GM21576 (cell line): ENCODE measurements at regions not wholly inside any gene's neighbourhood (a gene's known extent, or its start where the extent isn't known, plus 50 kb on each side); places are given as distances from the start of the nearest gene placed in this dataset.
"Not testable (repeated sequence)": the region's sequence is repeated elsewhere in the genome, so short reads cannot be mapped to it uniquely, and the experiment has no call there.

ENCODE experiments used
- ATAC-seq: cut with Tn5 transposase; IDR thresholded peaks from one replicate; pipeline ENCODE4 v1.9.1; 2021; ENCODE audit warnings: mild to moderate bottlenecking, moderate library complexity; ENCODE audit not compliant: unreplicated experiment

DNA sequence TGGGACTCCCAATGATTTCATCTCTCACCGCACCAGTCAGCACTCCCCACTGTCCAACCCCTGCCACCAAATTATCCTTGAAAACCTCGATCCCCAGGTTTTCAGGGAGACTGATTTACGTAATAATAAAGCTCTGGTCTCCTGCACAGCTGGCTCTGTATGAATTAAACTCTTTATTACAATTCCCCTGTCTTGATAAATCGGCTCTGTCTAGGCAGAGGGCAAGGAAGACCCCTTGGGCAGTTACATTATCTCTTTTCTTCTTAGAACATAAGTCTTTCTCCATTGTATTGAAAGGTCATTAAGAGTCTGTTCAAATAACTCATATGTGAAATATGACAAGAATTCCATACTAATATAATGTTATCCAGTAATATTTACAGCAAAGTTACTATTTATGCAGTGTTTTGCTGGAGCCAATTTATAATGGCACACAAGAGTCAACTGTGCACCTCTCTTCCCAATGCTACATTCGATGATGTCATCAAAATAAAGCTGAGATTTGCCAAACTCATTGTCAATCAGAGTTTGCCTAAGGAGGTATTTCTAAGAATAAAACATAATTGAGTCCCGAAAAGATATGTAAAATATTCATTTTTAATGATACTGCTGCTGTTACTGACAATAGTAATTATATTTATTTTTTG lies 1297.2 kb upstream of the LRRTM3 start:
- no peak for ATAC-seq

DNA sequence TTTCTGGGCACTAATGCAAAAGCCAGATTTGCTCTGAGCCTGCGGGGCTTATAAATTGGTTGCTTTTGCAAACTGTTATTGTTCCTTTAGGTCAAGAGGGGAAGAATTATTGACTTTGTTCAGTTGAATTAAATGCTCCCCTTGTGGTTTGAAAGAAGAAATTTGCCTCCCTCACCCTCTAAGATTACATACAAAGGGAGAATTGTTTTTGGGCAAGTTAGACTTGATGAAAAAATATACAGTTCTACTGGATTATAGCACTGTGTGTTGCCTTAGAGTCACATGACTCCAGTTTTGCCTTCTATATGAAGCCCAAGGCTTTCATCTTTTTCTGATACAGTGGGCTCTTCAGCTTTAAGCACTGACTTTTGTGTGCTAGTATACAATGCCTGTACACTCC lies 1265.8 kb upstream of the LRRTM3 start:
- no peak for ATAC-seq

DNA sequence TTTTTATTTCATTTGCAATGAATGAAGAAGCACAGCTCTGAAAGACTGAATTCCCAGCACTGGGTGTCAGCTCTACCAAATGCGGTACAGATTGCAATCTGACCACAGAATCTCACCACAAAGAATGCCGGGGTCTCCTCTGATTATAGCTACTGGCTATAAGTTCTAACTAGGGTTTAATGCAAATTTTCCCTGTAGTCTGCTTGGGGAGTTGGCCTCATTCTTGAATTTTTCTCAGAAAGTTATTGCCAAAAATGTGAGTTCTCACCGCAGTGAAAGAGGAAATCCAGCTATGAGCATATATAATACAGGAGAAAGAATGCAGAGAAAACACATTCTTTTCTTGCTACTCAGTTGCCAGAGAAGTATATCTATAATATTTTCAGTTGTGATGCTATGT lies 1255.7 kb upstream of the LRRTM3 start:
- ATAC-seq: no peak

DNA sequence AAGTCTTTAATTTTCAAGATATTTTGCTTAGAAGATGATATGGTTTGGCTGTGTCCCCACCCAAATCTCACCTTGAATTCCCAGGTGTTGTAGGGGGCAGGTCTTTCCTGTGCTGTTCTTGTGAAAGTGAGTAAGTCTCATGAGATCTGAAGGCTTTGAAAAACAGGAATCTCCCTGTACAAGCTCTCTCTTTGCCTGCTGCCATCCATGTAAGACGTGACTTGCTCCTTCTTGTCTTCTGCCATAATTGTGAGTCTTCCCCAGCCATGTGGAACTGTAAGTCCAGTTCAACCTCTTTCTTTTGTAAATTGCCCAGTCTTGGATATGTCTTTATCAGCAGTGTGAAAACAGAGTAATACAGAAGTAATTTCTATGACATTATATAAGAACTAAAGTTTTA lies 1255.2 kb upstream of the LRRTM3 start:
- not testable (repeated sequence) for ATAC-seq

DNA sequence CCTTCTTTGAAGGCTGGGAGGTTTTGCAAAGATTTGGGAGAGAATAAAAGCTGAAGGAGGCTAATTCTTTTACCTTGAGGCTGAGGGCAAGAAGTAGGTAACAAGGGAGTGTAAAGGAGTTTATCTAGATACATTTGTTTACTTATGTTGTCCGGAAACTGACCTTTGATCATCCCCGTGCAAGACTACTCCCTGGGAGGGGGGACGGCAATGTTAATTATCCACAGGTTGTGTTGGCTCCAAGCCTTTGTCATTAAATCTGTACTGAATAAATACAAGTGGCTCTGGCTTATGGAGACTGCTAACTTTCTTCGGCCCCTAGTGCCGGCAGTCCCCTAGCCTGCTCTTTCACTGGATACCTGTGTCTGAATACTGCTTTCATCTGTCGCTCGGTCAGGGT lies 1250.6 kb upstream of the LRRTM3 start:
- ATAC-seq: no peak

DNA sequence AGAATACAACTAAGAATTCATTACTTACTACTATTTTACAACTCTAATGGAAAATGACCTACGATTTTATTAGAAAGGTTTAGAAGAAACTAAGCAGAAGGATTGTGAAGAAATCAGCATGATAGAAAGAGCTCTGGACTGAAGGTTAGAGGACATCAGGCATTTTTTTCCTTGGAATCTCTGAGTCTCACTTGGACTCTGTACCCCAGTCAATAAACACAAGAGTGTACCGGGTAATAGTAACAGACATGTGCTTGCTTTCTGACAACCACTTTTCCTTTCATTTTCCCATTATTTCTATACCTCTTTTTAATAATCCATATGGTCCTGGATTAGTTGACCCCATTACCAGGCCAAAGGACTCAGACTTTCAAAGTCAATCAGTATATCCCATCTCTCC lies 1240.9 kb upstream of the LRRTM3 start:
- ATAC-seq: no peak

DNA sequence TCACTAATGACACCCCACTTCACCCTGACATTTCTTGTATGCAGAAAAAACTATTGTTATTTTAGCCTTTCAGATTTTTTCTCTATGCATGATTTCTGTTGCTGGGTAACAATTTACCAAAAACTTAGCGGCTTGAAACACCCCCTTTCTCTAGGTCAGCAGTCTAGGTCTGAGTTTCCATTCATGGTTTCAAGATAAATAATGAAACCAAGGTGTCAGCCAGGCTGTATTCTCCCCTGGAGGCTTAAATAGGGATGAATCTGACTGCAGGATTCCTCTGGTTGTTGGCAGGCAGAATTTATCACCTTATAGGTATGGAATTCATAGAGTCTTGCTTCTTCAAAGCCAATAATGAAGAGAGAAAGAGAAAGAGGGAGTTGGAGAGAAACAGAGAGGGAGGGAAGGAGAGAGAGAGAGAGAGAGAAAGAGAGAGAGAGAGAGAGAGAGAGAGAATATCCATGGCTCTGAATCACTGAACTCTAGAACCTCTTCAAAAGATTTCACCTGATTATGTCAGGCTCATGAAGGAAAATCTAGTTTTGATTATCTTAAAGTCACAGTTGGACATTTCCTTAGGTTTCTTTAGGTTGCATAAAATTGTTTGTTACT lies 1224.6 kb upstream of the LRRTM3 start:
- ATAC-seq: no peak

DNA sequence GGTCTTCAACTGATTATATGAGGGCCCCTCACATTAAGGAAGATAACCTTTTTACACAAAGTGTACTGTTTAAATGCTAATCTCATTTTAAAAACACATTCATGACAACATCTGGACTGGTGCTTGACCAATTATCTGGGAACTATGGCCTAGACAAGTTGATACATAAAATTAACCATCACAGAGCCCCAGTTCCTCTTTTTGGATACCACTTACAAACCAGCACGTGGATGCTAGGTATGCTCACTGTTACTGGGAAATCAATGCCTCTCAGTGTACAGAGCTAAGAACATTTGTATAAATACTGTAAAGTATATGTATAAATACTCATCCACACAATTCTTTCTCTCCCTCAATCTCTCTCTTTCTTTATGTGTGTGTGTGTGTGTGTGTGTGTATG lies 1217.8 kb upstream of the LRRTM3 start:
- ATAC-seq: no peak

DNA sequence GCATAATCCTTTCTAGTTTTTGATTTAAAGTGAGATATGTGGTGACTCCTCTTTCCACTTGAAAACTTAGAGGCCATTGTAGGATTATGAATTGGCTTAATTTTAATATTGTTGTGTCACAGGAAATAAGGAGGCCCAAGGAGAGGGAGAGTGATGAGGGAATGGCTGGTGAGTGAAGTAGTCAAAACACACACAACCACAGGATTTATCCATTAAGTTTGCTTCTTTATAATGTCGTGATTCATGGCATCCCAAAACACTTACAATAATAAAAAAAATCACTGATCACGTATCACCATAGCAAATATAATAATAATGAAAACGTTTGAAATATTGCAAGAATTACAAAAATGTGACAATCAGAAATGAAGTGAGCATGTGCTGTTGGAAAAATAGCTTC lies 1215.5 kb upstream of the LRRTM3 start:
- no peak for ATAC-seq

DNA sequence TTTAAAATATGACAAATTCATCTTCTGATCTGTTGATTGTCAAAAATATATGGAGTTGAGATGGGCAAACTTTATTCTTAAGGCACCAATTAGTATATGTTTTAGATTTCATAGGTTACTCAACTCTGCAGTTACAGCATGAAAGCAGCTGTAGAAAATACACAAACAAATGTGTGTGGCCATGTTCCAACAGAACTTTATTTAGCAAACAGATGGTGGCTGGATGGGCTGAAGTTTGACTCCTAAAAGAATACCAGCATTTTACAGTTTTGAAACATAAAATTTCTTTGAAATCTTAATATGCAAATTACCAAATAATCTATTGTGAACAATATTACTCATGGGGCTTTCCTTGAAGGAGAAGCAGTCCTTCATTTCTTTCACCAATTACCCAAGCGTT lies 1206.0 kb upstream of the LRRTM3 start:
- ATAC-seq: no peak

DNA sequence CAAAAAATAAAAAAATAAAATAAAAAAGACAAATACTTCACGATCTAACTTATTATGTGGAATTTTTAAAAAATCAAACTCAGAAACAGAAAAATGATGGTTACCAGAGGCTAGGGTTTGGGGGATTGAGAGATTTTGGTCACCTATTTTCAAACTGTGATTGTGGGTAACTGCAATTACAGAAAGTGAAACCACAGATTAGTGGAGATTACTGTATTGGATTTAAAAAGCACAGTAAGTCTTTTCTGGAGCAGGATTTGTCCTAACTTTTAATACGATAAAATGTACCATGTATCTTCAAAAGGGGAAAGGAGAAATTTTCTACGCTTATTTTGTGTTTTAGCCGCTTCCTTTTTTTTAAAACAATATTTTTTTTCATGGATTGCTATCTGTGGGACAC lies 1204.9 kb upstream of the LRRTM3 start:
- ATAC-seq: no peak

DNA sequence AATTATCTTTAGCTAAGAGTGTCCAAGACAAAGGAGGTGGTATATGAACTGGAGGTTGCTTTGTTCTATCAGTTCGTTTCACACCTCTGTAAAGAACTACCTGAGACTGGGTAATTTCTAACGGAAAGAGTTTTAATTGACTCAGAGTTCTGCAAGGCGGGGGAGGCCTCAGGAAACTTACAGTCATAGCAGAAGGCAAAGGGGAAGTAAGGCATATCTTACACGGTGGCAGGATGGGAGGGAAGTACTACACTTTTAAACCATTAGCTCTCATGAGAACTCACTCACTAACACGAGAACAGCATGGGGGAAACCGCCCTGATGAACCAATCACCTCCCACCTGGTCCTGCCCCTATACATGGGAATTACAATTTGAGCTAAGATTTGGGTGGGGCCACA lies 1202.3 kb upstream of the LRRTM3 start:
- ATAC-seq: no peak

DNA sequence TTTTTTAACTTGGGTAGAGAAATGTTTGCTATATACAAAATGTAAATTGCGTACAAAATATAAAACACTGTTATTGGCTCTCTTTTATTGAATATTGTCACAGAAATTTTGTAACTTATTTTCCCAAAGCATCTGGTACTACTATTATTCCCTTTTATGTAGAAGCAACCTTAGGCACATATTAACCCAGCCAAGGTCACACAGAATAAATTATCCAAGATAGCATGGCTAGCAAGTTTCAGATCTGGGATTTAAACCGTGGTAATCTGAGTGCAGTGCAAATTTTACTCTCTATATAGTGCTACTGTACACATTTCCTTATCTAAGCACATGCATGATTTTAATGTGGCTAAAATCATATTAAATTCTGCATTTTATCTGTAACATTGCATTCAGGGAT lies 1190.5 kb upstream of the LRRTM3 start:
- no peak for ATAC-seq

DNA sequence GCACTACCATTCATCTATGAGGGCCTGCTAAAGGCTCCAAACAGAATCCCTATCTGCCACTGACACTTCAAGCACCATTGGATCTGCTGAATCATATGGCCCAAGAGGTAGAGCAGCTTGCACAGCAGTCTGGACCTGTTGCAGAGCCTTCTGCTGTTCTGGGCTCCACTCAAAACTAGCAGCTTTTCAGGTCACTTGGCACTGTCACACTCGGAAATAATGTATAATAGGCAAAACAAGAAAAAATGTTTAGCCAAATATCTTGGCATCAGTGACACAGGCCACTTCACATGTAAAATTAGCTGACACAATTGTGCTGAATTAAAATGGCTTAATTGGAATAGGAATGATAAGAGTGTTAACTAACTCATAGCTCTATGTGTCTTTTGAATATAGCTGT lies 1182.9 kb upstream of the LRRTM3 start:
- no peak for ATAC-seq

DNA sequence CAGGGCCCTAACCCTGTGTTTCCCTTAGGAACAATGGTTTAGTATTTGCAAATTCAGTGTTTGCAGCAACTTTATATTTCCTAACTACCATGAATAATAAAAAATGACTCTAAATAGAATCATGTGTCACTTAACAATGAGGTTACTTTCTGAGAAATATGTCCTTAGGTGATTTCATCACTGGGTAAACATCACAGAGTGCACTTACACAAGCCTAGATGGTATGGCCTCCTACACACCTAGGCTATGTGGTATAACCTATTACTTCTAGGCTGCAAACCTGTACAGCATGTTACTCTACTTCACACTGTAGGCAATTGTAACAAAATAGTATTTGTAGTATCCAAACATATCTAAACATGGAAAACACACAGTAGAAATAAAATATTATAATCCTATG lies 1174.6 kb upstream of the LRRTM3 start:
- no peak for ATAC-seq

DNA sequence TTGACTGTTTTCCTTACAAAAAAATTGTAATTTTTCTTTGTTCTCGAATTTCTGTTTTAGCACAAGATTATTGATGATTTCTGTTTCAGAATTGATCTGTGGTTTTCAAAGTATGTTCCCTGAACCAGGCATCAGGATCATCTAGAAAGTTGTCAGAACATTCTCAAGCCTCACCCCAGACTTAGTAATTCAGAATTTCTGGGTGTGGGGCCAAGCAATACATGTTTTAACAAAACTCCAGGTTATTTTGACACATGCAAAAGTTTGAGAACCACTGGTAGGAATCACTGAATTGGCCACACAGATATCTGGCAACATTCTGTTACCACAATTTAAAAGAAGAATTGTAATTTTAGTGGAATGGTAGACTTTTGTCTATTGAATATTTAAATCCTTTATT lies 1173.9 kb upstream of the LRRTM3 start:
- no peak for ATAC-seq

DNA sequence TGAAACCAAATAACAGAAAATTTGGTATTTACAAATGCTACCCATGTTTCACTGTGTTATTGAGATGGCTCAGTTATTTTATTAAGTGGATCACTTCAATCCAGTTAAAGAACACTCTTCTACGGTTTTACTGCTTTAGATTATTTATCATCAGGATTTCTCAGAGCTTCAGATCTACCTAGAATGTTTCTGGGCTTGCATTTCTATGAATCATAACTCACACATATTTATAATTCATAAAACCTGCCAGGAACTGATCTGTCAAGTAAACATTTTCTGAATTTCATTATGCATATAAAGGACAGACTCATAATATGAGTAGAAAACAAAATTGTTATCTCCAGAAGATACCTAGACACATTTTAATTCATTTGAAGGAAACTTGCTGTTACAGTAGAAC lies 1172.3 kb upstream of the LRRTM3 start:
- no peak for ATAC-seq

DNA sequence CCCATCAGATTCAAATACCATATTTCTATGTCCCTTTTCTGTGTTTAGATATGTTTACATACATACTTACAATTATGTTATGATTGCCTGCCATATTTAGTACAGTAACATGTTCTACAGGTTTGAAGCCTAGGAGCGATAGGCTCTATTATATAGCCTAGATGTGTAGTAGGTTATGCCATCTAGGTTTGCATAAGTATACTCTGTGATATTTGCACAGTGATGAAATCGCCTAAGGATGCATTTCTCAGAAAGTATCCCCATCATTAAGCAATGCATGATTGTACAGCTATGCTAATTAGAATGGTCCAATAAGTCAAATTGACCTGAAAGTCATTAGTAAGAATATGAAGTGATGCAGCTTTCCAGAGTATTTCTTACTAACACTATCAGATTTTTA lies 1171.7 kb upstream of the LRRTM3 start:
- no peak for ATAC-seq

DNA sequence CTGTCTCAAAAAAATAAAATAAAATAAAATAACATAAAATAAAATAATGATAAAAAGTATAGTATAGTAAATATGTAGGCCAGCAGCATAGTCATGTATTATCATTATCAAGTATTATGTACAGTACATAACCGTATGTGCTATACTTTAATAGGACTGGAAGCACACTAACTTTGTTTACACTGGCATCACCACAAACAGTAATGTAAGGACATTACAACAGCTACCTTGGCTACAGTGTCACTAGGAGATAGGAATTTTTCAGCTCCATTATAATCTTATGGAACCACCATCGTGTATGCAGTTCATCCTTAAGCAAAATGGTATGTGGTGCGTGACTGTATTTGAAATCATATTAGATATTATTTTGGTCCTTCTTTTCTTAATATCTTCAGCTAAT lies 1163.5 kb upstream of the LRRTM3 start:
- ATAC-seq: no peak

DNA sequence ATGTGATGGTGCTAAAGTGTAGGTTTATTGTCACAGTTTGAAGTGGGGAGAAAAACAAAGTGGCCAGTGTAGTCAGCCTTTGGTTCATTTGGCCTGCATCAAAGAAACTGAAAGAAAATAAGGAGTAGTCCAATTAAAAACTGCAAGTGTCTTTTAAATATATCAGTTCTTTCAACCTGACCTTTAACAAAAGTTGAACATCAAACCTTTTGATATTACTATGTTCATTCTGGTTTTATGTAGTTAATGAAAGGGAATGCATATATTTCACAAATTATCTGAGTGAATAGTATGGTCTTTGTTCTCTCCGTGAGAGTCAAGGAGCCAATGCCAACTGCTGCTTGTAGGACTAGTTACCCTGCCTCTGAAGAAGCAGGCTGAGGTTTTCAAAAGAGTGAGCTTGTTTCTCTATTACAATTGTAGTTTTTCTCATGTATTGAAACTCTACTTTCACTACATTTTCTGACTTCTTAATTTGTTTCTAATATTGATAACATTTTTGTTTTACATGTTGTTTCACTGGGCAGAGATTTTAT lies 1160.8 kb upstream of the LRRTM3 start:
- no peak for ATAC-seq

DNA sequence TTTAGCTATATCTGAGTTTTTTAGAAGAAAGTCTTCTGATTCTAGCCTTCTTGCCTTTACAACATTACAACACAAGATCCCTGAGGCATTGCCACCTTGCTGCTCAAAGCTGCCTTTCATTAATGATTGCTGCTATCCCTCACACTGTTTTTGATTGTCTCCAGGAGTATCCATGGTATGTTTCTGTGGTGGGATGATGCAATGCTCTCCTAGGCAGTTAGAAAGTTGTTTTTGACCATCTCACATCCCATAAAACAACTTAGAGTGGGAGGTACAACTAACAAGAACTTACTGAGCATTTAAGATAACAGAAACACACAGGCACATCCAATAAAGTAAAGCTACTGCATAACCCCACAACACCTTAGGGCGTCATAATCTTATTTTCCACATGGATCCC lies 1156.0 kb upstream of the LRRTM3 start:
- ATAC-seq: no peak

DNA sequence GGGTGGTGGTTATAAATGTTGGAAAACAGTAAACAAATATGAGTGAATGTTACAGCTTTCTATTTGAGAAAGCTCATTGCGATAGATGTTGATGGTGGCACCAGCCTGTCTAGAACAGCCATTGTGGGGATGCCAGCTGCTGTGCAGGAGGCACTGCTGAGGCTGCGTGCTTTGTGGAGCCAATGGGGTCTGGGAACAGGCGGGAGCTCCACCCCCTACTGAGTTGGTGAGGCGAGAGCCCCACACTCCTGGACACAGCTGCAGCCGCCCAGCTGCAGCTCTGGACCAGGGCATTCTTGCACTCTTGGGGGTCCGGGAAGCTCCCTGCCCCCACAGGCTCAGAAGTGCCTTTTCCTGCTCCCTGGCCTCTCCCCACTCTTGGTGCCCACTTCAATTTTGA lies 1147.1 kb upstream of the LRRTM3 start:
- ATAC-seq: no peak

DNA sequence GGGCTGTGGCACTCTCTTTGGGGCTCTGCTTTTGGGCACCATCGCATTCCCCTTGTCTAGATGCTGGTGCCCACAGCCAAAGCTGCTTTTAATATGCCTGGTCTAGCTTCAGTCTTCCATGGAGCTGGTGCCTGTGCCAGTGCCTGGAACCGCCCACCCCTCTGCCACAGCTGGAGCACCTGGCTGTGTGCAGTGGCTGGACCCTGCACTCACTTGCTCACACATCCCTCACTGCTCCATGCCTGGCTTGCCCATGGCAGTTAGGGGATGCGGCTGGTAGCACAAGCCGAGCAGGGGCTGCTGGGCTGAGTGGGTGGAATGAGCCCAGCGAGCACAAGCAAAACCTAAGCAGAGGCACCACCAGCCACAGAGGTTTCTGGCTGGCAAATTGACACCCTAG lies 1145.9 kb upstream of the LRRTM3 start:
- ATAC-seq: no peak
